ENCODE measurements at regions not wholly inside any gene's neighbourhood (a gene's known extent, or its start where the extent isn't known, plus 50 kb on each side); places are given as distances from the start of the nearest gene placed in this dataset.

- Histone ChIP-seq H2AK5ac (ENCODE audit: low read depth, low read length) (peak overlapping the region; percentile 16; the same call in 1 of the 2 replicates), H2BK120ac (replicated peaks; ENCODE audit: low read depth, low read length) (no peak overlapping the region), H3K4me2 (ENCODE audit: insufficient read depth in 1 of 2, low read depth in 2 of 2, low read length in 2 of 2) (no peak overlapping the region), H3K27me3 (replicated peaks in 1 of 4; ENCODE audit: control insufficient read depth in 3 of 4, extremely low read depth in 1 of 4, insufficient read depth in 3 of 4, low read length in 3 of 4) (peaks cover 20 to 46% (median 33%) of the 10 kb centered on the region in 4 experiments), H3K79me1 (ENCODE audit: low read depth, low read length) (no peaks in the 10 kb centered on the region), H2BK20ac (ENCODE audit: low read length) (no peak overlapping the region), H4K5ac (ENCODE audit: insufficient read length, low read depth, low read length) (no peak overlapping the region), H3K4me1 (replicated peaks in 1 of 4; ENCODE audit: control insufficient read depth in 3 of 4, insufficient read depth in 4 of 4, low read length in 3 of 4) (peaks cover 0 to 14% (median 7%) of the 10 kb centered on the region in 4 experiments; a peak in 5 of 7 replicates), H3K4ac (replicated peaks; ENCODE audit: insufficient read length, low read depth, low read length) (no peak overlapping the region), H2BK15ac (ENCODE audit: low read length) (peak overlapping the region; percentile 61; the same call in 1 of the 2 replicates), H4K20me1 (replicated peaks in 1 of 2; ENCODE audit: control insufficient read depth in 1 of 2, insufficient read depth in 2 of 2, low read length in 2 of 2) (no peaks in the 10 kb centered on the region), H3K56ac (replicated peaks; ENCODE audit: insufficient read length, low read depth, low read length) (no peak overlapping the region), H4K91ac (replicated peaks; ENCODE audit: insufficient read length, low read length) (no peak overlapping the region), H4K8ac (ENCODE audit: extremely low read depth, insufficient read depth, low read length) (no peak overlapping the region), H3K9me3 (ENCODE audit: insufficient read depth in 2 of 2, low read depth in 1 of 2, low read length in 1 of 2) (no peaks in the 10 kb centered on the region), H2BK5ac (ENCODE audit: low read depth, low read length) (0 out of 2 replicates have a peak overlapping the region, but pooled peaks have one; percentile 16), H3K79me2 (ENCODE audit: control insufficient read depth in 1 of 2, insufficient read depth in 2 of 2, low read length in 2 of 2) (no peaks in the 10 kb centered on the region), H3K14ac (ENCODE audit: insufficient read length) (no peak overlapping the region), H2AFZ (ENCODE audit: low read length) (no peak overlapping the region), H2BK12ac (ENCODE audit: low read depth, low read length) (peak overlapping the region; percentile 43; the same call in 1 of the 2 replicates), H3K23me2 (ENCODE audit: low read depth, low read length) (no peaks in the 10 kb centered on the region; the same call in 1 of the 2 replicates), H3K9ac (replicated peaks in 1 of 4; ENCODE audit: extremely low read depth in 1 of 4, low read depth in 3 of 4, low read length in 3 of 4) (no peak overlapping the region), H3K27ac (ENCODE audit: low read depth, low read length) (no peak overlapping the region), H3K36me3 (ENCODE audit: control insufficient read depth in 2 of 4, insufficient read depth in 4 of 4, low read length in 3 of 4) (no peaks in the 10 kb centered on the region), H3K18ac (ENCODE audit: extremely low read depth, low read length) (no peak overlapping the region), H3K4me3 (ENCODE audit: extremely low read depth in 1 of 4, insufficient read depth in 2 of 4, low read depth in 3 of 4, low read length in 4 of 4) (no peak overlapping the region), H3K23ac (ENCODE audit: insufficient read length) (no peak overlapping the region)
- DNase-seq (ENCODE audit: low read depth in 1 of 2, low spot score in 2 of 2) (no peak), FAIRE-seq (no peak)
- WGBS, 2 experiments (ENCODE audit: extremely low coverage in 1 of 2, insufficient coverage in 1 of 2, insufficient read length in 1 of 2, insufficient replicate concordance in 2 of 2, low coverage in 1 of 2, low lambda C conversion rate in 2 of 2, missing lambda C conversion rate in 1 of 2) = 81% methylated on average over 16 of the region's 16 CpGs; no CpG with 5 or more reads in 1 of the 2 experiments
- CTCF ChIA-PET (ENCODE audit: partially characterized antibody) = interaction anchor here (1.1 to 1.3 kb wide), 2 partner anchors 12 to 234 kb away, joined by 3 read pairs; no protein-coding TSS in a partner anchor
- POLR2A ChIA-PET (ENCODE audit: partially characterized antibody) = interaction anchor here (0.6 kb wide), 1 partner anchor 939 kb away, joined by 3 read pairs; no protein-coding TSS in a partner anchor
- TF ChIP-seq SUZ12 (IDR thresholded peaks at IDR 0.05; ENCODE audit: low read length) (no peak), CHD2 (IDR thresholded peaks at IDR 0.05; ENCODE audit: low read length) (no peak), POU5F1 (IDR thresholded peaks at IDR 0.05; ENCODE audit: low read depth, low read length) (no peak), HDAC2 (IDR thresholded peaks at IDR 0.05; ENCODE audit: borderline replicate concordance in 1 of 2, low read depth in 2 of 2, low read length in 2 of 2) (no peak), PHF8 (conservative IDR thresholded peaks at IDR 0.05; ENCODE audit: low read depth, low read length) (no peak), RBBP5 (IDR thresholded peaks at IDR 0.05; ENCODE audit: borderline replicate concordance, low read depth, low read length) (no peak), CREB1 (IDR thresholded peaks at IDR 0.05) (no peak), CBX5 (IDR thresholded peaks at IDR 0.05; ENCODE audit: low read depth, low read length) (no peak)
- TF ChIP-seq, protein P1, sequence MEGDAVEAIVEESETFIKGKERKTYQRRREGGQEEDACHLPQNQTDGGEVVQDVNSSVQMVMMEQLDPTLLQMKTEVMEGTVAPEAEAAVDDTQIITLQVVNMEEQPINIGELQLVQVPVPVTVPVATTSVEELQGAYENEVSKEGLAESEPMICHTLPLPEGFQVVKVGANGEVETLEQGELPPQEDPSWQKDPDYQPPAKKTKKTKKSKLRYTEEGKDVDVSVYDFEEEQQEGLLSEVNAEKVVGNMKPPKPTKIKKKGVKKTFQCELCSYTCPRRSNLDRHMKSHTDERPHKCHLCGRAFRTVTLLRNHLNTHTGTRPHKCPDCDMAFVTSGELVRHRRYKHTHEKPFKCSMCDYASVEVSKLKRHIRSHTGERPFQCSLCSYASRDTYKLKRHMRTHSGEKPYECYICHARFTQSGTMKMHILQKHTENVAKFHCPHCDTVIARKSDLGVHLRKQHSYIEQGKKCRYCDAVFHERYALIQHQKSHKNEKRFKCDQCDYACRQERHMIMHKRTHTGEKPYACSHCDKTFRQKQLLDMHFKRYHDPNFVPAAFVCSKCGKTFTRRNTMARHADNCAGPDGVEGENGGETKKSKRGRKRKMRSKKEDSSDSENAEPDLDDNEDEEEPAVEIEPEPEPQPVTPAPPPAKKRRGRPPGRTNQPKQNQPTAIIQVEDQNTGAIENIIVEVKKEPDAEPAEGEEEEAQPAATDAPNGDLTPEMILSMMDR (IDR thresholded peaks at IDR 0.05; ENCODE audit: control extremely low read depth in 1 of 3, insufficient read depth in 1 of 3, low read depth in 1 of 3, low read length in 3 of 3) = no peak
Measured at GRCh38 chr17:77778636-77779489, 179.6 kb upstream of the TNRC6C start.
